GM19328 (cell line): ENCODE measurements at regions not wholly inside any gene's neighbourhood (a gene's known extent, or its start where the extent isn't known, plus 50 kb on each side); places are given as distances from the start of the nearest gene placed in this dataset.

Experiments used
- ATAC-seq: cut with Tn5 transposase; IDR thresholded peaks from one replicate; pipeline ENCODE4 v1.9.1; 2021; ENCODE audit warnings: mild to moderate bottlenecking, moderate library complexity; ENCODE audit not compliant: unreplicated experiment

- ATAC-seq: no peak
Measured at GRCh38 chr13:73767747-73768315, 366.4 kb downstream of the KLF12 start.

- ATAC-seq: no peak
Measured at GRCh38 chr13:73767191-73767741, 366.9 kb downstream of the KLF12 start.

GRCh38 chr13:73765651-73766384, 368.4 kb downstream of the KLF12 start:
- peak; percentile 43 for ATAC-seq

GRCh38 chr13:73759434-73759833, 374.8 kb downstream of the KLF12 start:
- no peak for ATAC-seq

GRCh38 chr13:73757481-73758233, 376.5 kb downstream of the KLF12 start:
- no peak for ATAC-seq

- ATAC-seq: peak; percentile 77
Measured at GRCh38 chr13:73754727-73755292, 379.4 kb downstream of the KLF12 start.

- no peak for ATAC-seq
Measured at GRCh38 chr13:73754241-73754640, 380.0 kb downstream of the KLF12 start.

GRCh38 chr13:73751290-73751689, 382.9 kb downstream of the KLF12 start:
- ATAC-seq: no peak

- no peak for ATAC-seq
Measured at GRCh38 chr13:73748404-73748803, 385.8 kb downstream of the KLF12 start.

GRCh38 chr13:73745190-73745589, 389.0 kb downstream of the KLF12 start:
- ATAC-seq: no peak

GRCh38 chr13:73742982-73743381, 391.2 kb downstream of the KLF12 start:
- ATAC-seq: no peak

- no peak for ATAC-seq
Measured at GRCh38 chr13:73741742-73742141, 392.5 kb downstream of the KLF12 start.

GRCh38 chr13:73741111-73741510, 393.1 kb downstream of the KLF12 start:
- ATAC-seq: no peak

- ATAC-seq: no peak
Measured at GRCh38 chr13:73740666-73741065, 393.5 kb downstream of the KLF12 start.

- ATAC-seq: no peak
Measured at GRCh38 chr13:73739394-73739793, 394.8 kb downstream of the KLF12 start.

- no peak for ATAC-seq
Measured at GRCh38 chr13:73738626-73739025, 395.6 kb downstream of the KLF12 start.

- ATAC-seq: no peak
Measured at GRCh38 chr13:73737214-73737613, 397.0 kb downstream of the KLF12 start.

- no peak for ATAC-seq
Measured at GRCh38 chr13:73733706-73734105, 400.5 kb downstream of the KLF12 start.

- no peak for ATAC-seq
Measured at GRCh38 chr13:73732350-73732749, 401.9 kb downstream of the KLF12 start.

GRCh38 chr13:73731564-73731963, 402.6 kb downstream of the KLF12 start:
- ATAC-seq: no peak

GRCh38 chr13:73730014-73730413, 404.2 kb downstream of the KLF12 start:
- ATAC-seq: no peak
